CD4-positive, alpha-beta T cell (primary cell): ENCODE measurements at regions not wholly inside any gene's neighbourhood (a gene's known extent, or its start where the extent isn't known, plus 50 kb on each side); places are given as distances from the start of the nearest gene placed in this dataset.

Source experiments
- ATAC-seq: fragments of 200-7000 bp; cut with Tn5 transposase; one replicate; pipeline ENCODE4 v1.10.0; 2022; ENCODE audit warnings: mild to moderate bottlenecking; ENCODE audit not compliant: poor library complexity
- CTCF ChIA-PET: fragments of 350-600 bp; sonication (Branson Sonifier 250); formaldehyde crosslinking; loops from one replicate; lab custom pipeline; 2021; ENCODE audit warnings: antibody characterized with exemption, inconsistent platforms; lab: Charles Lee
- POLR2A ChIA-PET: fragments of 350-600 bp; sonication (Branson Sonifier 250); formaldehyde crosslinking; loops from one replicate; lab custom pipeline; 2021; ENCODE audit warnings: antibody characterized with exemption, inconsistent platforms; lab: Charles Lee
- DNase-seq, 14 experiments: peaks; one replicate each; pipeline ENCODE4 v3.0.0-alpha.2; 2013 to 2020; ENCODE audit warnings: mixed read lengths in 2 of 14
- H3K27ac ChIP-seq, 2 donors: one replicate each; pipeline versions ENCODE4 v1.5.1 to v1.7.0; 2013; ENCODE audit warnings: low read length in 2 of 2, low read depth in 1 of 2, mild to moderate bottlenecking in 1 of 2
- H3K27me3 ChIP-seq, 2 experiments: 1 replicate in 1 of 2; 2 replicates in 1 of 2; pipeline versions ENCODE4 v1.6.1 to v1.7.0; 2013; ENCODE audit warnings: low read length in 2 of 2, control low read depth in 1 of 2, mild to moderate bottlenecking in 1 of 2, moderate library complexity in 1 of 2; ENCODE audit not compliant: insufficient read depth in 2 of 2, control insufficient read depth in 1 of 2
- H3K36me3 ChIP-seq: one replicate; pipeline ENCODE4 v1.6.1; 2013; ENCODE audit warnings: low read length, control low read depth; ENCODE audit not compliant: insufficient read depth
- H3K4me1 ChIP-seq: one replicate; pipeline ENCODE4 v1.6.1; 2013; ENCODE audit warnings: low read length, control low read depth; ENCODE audit not compliant: insufficient read depth
- H3K4me3 ChIP-seq: one replicate; pipeline ENCODE4 v1.5.1; 2013; ENCODE audit warnings: mild to moderate bottlenecking, low read length, moderate library complexity
- H3K9me3 ChIP-seq, 2 experiments: 1 replicate in 1 of 2; 2 replicates in 1 of 2; pipeline versions ENCODE4 v1.6.1 to v1.7.0; 2013; ENCODE audit warnings: low read length in 2 of 2, mild to moderate bottlenecking in 2 of 2, control low read depth in 1 of 2, moderate library complexity in 1 of 2; ENCODE audit not compliant: control insufficient read depth in 1 of 2, insufficient read depth in 1 of 2
- H3K27ac Mint-ChIP-seq: one replicate; pipeline ENCODE4 v1.8.0; 2020; ENCODE audit warnings: mixed read lengths
- H3K27me3 Mint-ChIP-seq: one replicate; pipeline ENCODE4 v1.8.0; 2021; ENCODE audit warnings: mixed read lengths
- H3K36me3 Mint-ChIP-seq: one replicate; pipeline ENCODE4 v1.8.0; 2021; ENCODE audit warnings: low read depth, mixed read lengths
- H3K4me1 Mint-ChIP-seq: one replicate; pipeline ENCODE4 v1.8.0; 2021; ENCODE audit warnings: low read depth, mixed read lengths
- H3K4me3 Mint-ChIP-seq: one replicate; pipeline ENCODE4 v1.8.0; 2020; ENCODE audit warnings: mild to moderate bottlenecking, mixed read lengths
- H3K9me3 Mint-ChIP-seq: one replicate; pipeline ENCODE4 v1.8.0; 2020; ENCODE audit warnings: mixed read lengths
- CTCF ChIP-seq: fragments of 200-600 bp; IDR thresholded peaks from one replicate; pipeline ENCODE4 v1.8.0; 2022; ENCODE audit warnings: antibody characterized with exemption, mild to moderate bottlenecking
- intact Hi-C, 2 experiments: fragments of 100-400 bp; cut with DNase I in 1 of 2; cut with micrococcal nuclease in 1 of 2; formaldehyde crosslinking; loops; one replicate each; pipeline versions ENCODE4 v1.15.1 to v1.9.0; 2023 to 2025; cut with DNase I, micrococcal nuclease

GRCh38 chr10:4683137-4683536 lies 142.9 kb upstream of the AKR1E2 start:
- Histone ChIP-seq H3K4me3 (no peak overlapping the region), H3K9me3 (no peaks in the 10 kb centered on the region), H3K4me1 (no peaks in the 10 kb centered on the region), H3K27ac (no peak overlapping the region), H3K36me3 (no peaks in the 10 kb centered on the region), H3K27me3 (peaks cover 0 to 3% of the 10 kb centered on the region in 2 experiments)
- no peaks in the 10 kb centered on the region for H3K9me3 Mint-ChIP-seq
- intact Hi-C loops = no loop called here
- ChIA-PET CTCF (no interaction called here), POLR2A (no interaction called here)
- no peak for TF ChIP-seq CTCF
- H3K27ac Mint-ChIP-seq = no peak overlapping the region
- H3K36me3 Mint-ChIP-seq = no peaks in the 10 kb centered on the region
- H3K4me1 Mint-ChIP-seq = no peaks in the 10 kb centered on the region
- DNase-seq (no peak), ATAC-seq (no peak)
- peaks cover 12% of the 10 kb centered on the region for H3K27me3 Mint-ChIP-seq
- no peak overlapping the region for H3K4me3 Mint-ChIP-seq

- H3K4me3 ChIP-seq = no peak overlapping the region
- Mint-ChIP-seq H3K4me3 (no peak overlapping the region), H3K4me1 (no peaks in the 10 kb centered on the region), H3K27ac (no peak overlapping the region), H3K9me3 (no peaks in the 10 kb centered on the region), H3K36me3 (no peaks in the 10 kb centered on the region), H3K27me3 (peaks cover 35% of the 10 kb centered on the region)
- no peak for TF ChIP-seq CTCF
- intact Hi-C loops = no loop called here
- DNase-seq = no peak
- peaks cover 0 to 8% of the 10 kb centered on the region in 2 experiments for H3K27me3 ChIP-seq
- H3K36me3 ChIP-seq = no peaks in the 10 kb centered on the region
- no peak for ATAC-seq
- CTCF ChIA-PET = no interaction called here
- no peaks in the 10 kb centered on the region for H3K9me3 ChIP-seq
- no peaks in the 10 kb centered on the region for H3K4me1 ChIP-seq
- POLR2A ChIA-PET = no interaction called here
- H3K27ac ChIP-seq = no peak overlapping the region
Measured at GRCh38 chr10:4678951-4679671, 146.9 kb upstream of the AKR1E2 start.

- Mint-ChIP-seq H3K36me3 (no peaks in the 10 kb centered on the region), H3K4me1 (no peaks in the 10 kb centered on the region), H3K27ac (no peak overlapping the region), H3K27me3 (peaks cover 39% of the 10 kb centered on the region), H3K4me3 (no peak overlapping the region), H3K9me3 (no peaks in the 10 kb centered on the region)
- intact Hi-C loops = no loop called here
- ATAC-seq = no peak
- no peak for TF ChIP-seq CTCF
- Histone ChIP-seq H3K4me3 (no peak overlapping the region), H3K27ac (no peak overlapping the region), H3K4me1 (no peaks in the 10 kb centered on the region), H3K9me3 (no peaks in the 10 kb centered on the region), H3K36me3 (no peaks in the 10 kb centered on the region), H3K27me3 (peaks cover 0 to 9% of the 10 kb centered on the region in 2 experiments)
- POLR2A ChIA-PET = no interaction called here
- CTCF ChIA-PET = no interaction called here
- DNase-seq = no peak
Measured at GRCh38 chr10:4678023-4678950, 147.7 kb upstream of the AKR1E2 start.
